ENCODE measurements at regions not wholly inside any gene's neighbourhood (a gene's known extent, or its start where the extent isn't known, plus 50 kb on each side); places are given as distances from the start of the nearest gene placed in this dataset.

DNA sequence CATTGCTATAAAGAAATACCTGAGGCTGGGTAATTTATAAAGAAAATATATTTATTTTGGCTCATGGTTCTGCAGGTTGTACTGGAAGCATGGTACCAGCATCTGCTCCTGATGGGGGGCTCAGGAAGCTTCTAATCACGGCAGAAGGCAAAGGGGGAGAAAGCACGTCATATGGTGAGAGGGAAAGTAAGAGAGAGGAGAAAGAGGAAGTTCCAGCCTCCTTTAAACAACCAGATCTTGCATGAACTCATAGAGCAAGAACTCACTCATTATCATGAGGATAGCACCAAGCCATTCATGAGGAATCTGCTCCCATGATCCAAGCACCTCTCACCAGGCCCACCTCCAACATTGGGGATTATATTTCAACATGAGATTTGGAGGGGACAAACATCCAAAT lies 125.0 kb upstream of the GRPR start:
- TF ChIP-seq EZH2phosphoT487 (IDR thresholded peaks at IDR 0.05; ENCODE audit: insufficient read depth, low read depth), result no peak
- TF ChIP-seq EZH2 (IDR thresholded peaks at IDR 0.05; ENCODE audit: insufficient read depth, poor library complexity, severe bottlenecking), result no peak

All from GM23248 (cell line).